NCI-H2196 (cell line): ENCODE measurements at regions not wholly inside any gene's neighbourhood (a gene's known extent, or its start where the extent isn't known, plus 50 kb on each side); places are given as distances from the start of the nearest gene placed in this dataset.
"Not testable (repeated sequence)": the region's sequence is repeated elsewhere in the genome, so short reads cannot be mapped to it uniquely, and the experiment has no call there.

ENCODE experiments used
- DNase-seq: peaks from one replicate; lab custom pipeline; 2025; ENCODE audit not compliant: unreplicated experiment; lab: John Stamatoyannopoulos, UW

DNA sequence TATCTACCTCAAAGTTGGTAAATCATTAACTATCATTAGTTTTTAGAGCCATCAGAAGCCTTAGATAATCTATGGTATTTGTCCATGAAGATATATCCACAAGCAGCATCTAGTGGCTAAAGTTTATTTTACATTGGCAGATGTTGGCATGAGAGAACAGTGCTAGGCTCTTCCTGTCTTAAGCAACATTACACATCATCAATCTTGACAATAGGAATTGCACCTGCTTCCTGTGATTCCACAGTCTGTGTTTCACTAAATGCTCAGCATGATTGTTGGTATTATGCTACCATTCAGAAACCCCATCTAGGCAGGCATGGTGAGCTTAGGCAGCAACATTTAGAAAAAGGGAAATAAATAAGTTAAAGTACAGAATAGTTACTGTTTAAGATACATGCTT is 246.6 kb downstream of the SLCO4C1 start:
- DNase-seq = peak; percentile 61

- DNase-seq = no peak
These were observed 247.1 kb downstream of the SLCO4C1 start for GRCh38 chr5:102048940-102049339.

- not testable (repeated sequence) for DNase-seq
These were observed 249.0 kb downstream of the SLCO4C1 start for GRCh38 chr5:102047073-102047472.

DNA sequence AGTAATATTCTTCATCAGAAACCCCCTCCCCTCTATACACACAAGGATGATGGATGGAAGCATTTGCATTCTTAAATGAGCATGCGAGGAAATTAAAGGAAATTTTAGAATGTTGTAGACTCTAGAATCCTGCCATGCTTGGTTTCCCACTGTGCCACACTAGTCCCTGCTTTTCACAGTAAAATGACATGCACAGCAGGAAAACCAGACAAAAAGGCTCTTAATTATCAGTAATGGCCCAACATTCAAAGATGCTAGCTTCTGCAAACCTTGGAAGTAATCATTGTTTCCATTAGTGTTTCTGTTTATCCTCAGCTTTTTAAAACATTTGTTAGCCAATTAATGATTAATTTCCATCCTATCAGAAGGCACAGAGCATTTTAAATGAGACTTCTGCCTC is 255.8 kb downstream of the SLCO4C1 start:
- DNase-seq = no peak

- DNase-seq = no peak
These were observed 259.2 kb downstream of the SLCO4C1 start for GRCh38 chr5:102036927-102037326.

- no peak for DNase-seq
These were observed 264.4 kb downstream of the SLCO4C1 start for GRCh38 chr5:102031711-102032110.

GRCh38 chr5:102018690-102019089 is 277.4 kb downstream of the SLCO4C1 start:
- DNase-seq = no peak

- DNase-seq = no peak
These were observed 277.8 kb downstream of the SLCO4C1 start for GRCh38 chr5:102018279-102018678.

DNA sequence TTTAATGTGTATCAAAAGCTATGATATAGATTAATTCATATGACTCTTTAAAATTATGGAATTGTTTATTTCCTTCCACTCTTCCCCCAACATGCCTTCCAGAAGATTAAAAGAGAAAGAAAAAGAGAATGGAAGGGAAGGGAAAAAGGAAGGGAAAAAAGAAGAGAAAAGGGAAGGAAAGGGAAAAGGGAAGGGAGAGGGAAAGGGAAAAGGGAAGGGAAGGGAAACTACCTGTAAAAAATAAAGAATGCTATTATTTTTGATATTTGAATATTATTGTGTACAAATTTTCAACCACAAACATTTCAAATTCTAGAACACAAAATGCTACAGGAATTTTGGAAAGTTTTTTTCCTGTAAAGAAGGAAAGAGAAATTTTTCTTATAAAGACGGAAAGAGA is 281.7 kb downstream of the SLCO4C1 start:
- no peak for DNase-seq

DNA sequence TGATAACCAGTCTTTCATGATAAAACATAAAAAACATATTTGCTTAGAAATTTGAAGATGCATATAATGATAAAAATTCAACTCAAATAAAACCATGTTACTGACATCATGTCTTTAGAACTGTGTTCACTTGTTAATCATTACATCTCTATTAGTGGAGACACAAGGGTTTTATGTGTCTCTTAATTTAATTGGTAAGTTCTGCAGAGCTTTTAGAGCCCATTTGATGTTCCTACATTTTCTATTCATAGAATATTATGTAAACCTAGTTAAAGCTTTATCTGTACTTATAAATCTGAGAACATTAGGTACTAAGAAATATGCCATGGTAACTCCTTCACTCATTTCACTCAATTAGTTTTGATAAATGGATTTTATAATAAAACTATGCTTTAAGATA is 285.4 kb downstream of the SLCO4C1 start:
- DNase-seq = no peak

GRCh38 chr5:101997235-101997634 is 298.8 kb downstream of the SLCO4C1 start:
- DNase-seq = no peak

DNA sequence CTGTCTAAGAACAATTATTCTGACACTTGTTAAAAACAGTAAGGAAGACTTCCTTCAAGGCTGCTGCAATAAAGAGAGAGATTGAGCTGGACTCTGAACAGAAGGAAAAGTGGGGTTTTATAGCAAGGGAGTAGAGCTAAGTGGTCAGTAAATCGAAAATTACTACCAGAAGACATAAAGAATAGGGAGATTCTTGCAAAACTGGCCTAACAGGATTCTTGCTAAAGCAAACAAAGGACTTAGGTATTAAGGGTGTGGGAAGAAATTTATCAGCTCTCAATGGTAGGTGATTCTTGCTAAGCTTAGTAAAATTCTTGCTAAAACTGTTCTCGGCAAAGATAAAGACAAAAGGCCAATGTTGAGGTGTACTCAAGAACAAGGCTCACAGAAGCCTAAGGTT is 300.5 kb downstream of the SLCO4C1 start:
- peak; percentile 4 for DNase-seq

- DNase-seq = no peak
These were observed 304.6 kb downstream of the SLCO4C1 start for GRCh38 chr5:101991486-101991885.

GRCh38 chr5:101989659-101990058 is 306.4 kb downstream of the SLCO4C1 start:
- DNase-seq = no peak

- DNase-seq = peak; percentile 83
These were observed 318.2 kb downstream of the SLCO4C1 start for GRCh38 chr5:101977729-101978345.

- peak; percentile 46 for DNase-seq
These were observed 319.2 kb downstream of the SLCO4C1 start for GRCh38 chr5:101976933-101977332.

GRCh38 chr5:101969742-101970141 is 326.3 kb downstream of the SLCO4C1 start:
- no peak for DNase-seq

DNA sequence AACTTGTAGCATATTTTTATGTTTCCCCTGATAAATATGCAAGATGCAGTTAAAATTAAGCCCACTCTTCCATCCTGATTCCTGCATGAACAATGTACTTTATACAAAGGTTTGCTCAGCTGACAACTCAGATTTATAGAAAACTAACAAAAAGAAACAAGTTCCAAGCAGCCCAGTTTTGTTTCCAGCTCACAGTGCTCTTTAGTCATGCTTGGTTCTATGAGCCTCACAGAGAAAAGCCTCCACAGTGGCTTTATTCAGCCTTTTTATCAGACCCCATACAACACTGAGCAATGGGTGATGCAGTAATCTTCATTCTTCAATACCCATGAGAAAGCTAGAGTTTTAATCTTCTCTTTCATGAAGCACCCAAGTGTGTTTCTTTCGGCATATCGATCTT is 329.6 kb downstream of the SLCO4C1 start:
- no peak for DNase-seq

GRCh38 chr5:101955891-101956290 is 340.2 kb downstream of the SLCO4C1 start:
- DNase-seq = no peak

GRCh38 chr5:101950019-101950418 is 346.1 kb downstream of the SLCO4C1 start:
- no peak for DNase-seq

- no peak for DNase-seq
These were observed 347.5 kb downstream of the SLCO4C1 start for GRCh38 chr5:101948615-101949014.

GRCh38 chr5:101943784-101944183 is 352.3 kb downstream of the SLCO4C1 start:
- no peak for DNase-seq

- DNase-seq = peak; percentile 29
These were observed 353.7 kb downstream of the SLCO4C1 start for GRCh38 chr5:101942321-101942882.
